Muscle layer of duodenum (tissue), 2 donors: ENCODE measurements at regions not wholly inside any gene's neighbourhood (a gene's known extent, or its start where the extent isn't known, plus 50 kb on each side); places are given as distances from the start of the nearest gene placed in this dataset.

Experiments
- H3K27ac ChIP-seq: one replicate; pipeline ENCODE4 v1.7.0; 2013; ENCODE audit warnings: mild to moderate bottlenecking, low read length
- H3K27me3 ChIP-seq: one replicate; pipeline ENCODE4 v1.7.0; 2013; ENCODE audit warnings: low read depth, mild to moderate bottlenecking, control low read depth, low read length
- H3K36me3 ChIP-seq, 2 donors: one replicate each; pipeline ENCODE4 v1.7.0; 2013; ENCODE audit warnings: low read length in 2 of 2, control low read depth in 1 of 2, mild to moderate bottlenecking in 1 of 2; ENCODE audit not compliant: insufficient read depth in 2 of 2, control insufficient read depth in 1 of 2
- H3K4me1 ChIP-seq, 2 donors: one replicate each; pipeline ENCODE4 v1.7.0; 2013; ENCODE audit warnings: low read length in 2 of 2, mild to moderate bottlenecking in 2 of 2, control low read depth in 1 of 2, moderate library complexity in 1 of 2; ENCODE audit not compliant: insufficient read depth in 2 of 2, control insufficient read depth in 1 of 2
- H3K4me3 ChIP-seq, 2 donors: one replicate each; pipeline ENCODE4 v1.7.0; 2013; ENCODE audit warnings: low read length in 2 of 2, low read depth in 1 of 2, mild to moderate bottlenecking in 1 of 2
- H3K9me3 ChIP-seq, 2 donors: one replicate each; pipeline ENCODE4 v1.7.0; 2013; ENCODE audit warnings: low read length in 2 of 2, control low read depth in 1 of 2, mild to moderate bottlenecking in 1 of 2; ENCODE audit not compliant: control insufficient read depth in 1 of 2
- donor health status: healthy.

GRCh38 chr6:15080895-15081294 is 165.0 kb upstream of the JARID2 start:
- Histone ChIP-seq H3K27me3 (no peaks in the 10 kb centered on the region), H3K9me3 (no peaks in the 10 kb centered on the region), H3K36me3 (no peaks in the 10 kb centered on the region), H3K4me1 (no peaks in the 10 kb centered on the region), H3K4me3 (no peak overlapping the region), H3K27ac (no peak overlapping the region)

- no peaks in the 10 kb centered on the region for H3K4me1 ChIP-seq
- no peak overlapping the region for H3K27ac ChIP-seq
- no peaks in the 10 kb centered on the region for H3K27me3 ChIP-seq
- no peaks in the 10 kb centered on the region for H3K36me3 ChIP-seq
- H3K9me3 ChIP-seq, result no peaks in the 10 kb centered on the region
- no peak overlapping the region for H3K4me3 ChIP-seq
These were observed 164.4 kb upstream of the JARID2 start for GRCh38 chr6:15081447-15081846.

DNA sequence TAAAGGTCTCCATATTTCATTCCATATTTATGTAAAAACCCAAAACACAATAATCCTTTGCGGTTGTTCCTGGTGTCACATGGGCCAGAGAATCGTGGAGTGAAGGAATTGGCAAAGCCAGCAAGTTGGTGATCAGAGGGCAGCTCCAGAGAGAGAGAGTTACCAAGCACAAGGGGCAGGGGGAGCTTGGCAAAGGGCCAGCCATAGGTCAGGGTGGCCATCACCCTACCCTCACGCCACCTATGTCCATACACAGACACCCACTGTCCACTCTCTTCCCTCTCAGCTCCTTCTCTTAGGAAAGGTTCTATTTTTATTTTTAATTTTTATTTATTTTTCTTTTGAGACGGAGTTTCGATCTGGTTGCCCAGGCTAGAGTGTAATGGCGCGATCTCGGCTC is 163.2 kb upstream of the JARID2 start:
- Histone ChIP-seq H3K4me3 (no peak overlapping the region), H3K4me1 (no peaks in the 10 kb centered on the region), H3K27me3 (no peaks in the 10 kb centered on the region), H3K36me3 (no peaks in the 10 kb centered on the region), H3K9me3 (no peaks in the 10 kb centered on the region), H3K27ac (no peak overlapping the region)

- Histone ChIP-seq H3K36me3 (no peaks in the 10 kb centered on the region), H3K4me3 (no peak overlapping the region), H3K4me1 (peaks cover 0 to 3% of the 10 kb centered on the region in 2 donors), H3K27ac (no peak overlapping the region), H3K27me3 (no peaks in the 10 kb centered on the region), H3K9me3 (no peaks in the 10 kb centered on the region)
These were observed 159.3 kb upstream of the JARID2 start for GRCh38 chr6:15086348-15087158.

DNA sequence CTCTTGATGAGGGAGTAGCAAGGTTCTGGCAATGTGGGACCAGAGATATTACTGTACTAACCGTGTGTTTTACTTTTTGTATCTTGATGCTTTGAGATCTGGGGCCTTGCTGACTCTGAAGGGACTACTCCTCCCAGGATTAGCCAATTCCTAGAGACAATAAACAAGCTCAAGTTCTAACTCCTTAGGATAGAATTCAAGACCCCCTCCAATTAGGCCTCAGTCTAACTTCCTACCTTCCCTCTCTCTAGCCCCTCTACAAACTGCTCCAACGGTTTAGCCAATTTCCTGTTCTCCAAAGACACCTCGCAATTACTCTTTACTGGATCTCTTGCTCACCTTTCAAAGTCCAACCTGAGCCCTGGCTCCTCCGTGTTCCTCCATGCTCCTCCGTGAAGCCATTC is 158.7 kb upstream of the JARID2 start:
- Histone ChIP-seq H3K4me3 (no peak overlapping the region), H3K27ac (no peak overlapping the region), H3K36me3 (no peaks in the 10 kb centered on the region), H3K4me1 (peaks cover 0 to 3% of the 10 kb centered on the region in 2 donors), H3K9me3 (no peaks in the 10 kb centered on the region), H3K27me3 (no peaks in the 10 kb centered on the region)

DNA sequence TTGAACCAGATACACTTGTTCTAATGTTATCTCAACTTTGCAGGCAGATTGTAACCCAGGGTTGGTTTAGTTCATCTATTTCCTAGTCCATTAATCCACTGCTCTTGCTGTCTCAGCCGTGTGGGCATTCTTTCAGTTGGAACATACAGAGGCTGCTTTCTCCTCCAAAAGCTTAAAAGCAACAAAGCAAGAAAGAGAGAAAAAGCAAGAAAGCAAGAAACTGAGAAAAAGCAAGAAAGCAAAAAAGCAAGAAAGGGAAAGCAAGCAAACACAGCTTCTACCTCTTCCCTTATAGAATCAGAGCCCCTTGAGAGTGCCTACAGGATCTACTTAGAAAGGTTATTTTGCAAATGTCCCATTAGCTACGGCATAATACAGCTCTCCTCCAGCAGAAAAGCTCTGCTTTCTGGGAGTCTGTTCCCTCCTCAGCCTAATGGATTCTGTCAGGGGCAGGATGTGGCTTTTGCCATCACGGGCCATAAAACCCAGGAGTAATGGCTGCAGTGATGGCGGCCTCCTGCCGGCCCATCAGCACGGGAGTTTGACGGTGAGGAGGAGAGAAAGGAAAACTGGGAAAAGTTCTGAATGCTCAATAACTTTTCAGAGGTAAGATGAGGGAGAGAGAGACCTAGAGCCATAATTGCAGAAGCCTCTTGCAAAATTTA is 156.8 kb upstream of the JARID2 start:
- Histone ChIP-seq H3K36me3 (no peaks in the 10 kb centered on the region), H3K4me1 (peaks cover 0 to 3% of the 10 kb centered on the region in 2 donors), H3K9me3 (no peaks in the 10 kb centered on the region), H3K27ac (no peak overlapping the region), H3K4me3 (no peak overlapping the region), H3K27me3 (no peaks in the 10 kb centered on the region)

- Histone ChIP-seq H3K27me3 (no peaks in the 10 kb centered on the region), H3K4me3 (no peak overlapping the region), H3K4me1 (peaks cover 0 to 3% of the 10 kb centered on the region in 2 donors), H3K9me3 (no peaks in the 10 kb centered on the region), H3K36me3 (no peaks in the 10 kb centered on the region), H3K27ac (no peak overlapping the region)
These were observed 156.2 kb upstream of the JARID2 start for GRCh38 chr6:15089569-15090144.

- H3K4me1 ChIP-seq, result peaks cover 0 to 3% of the 10 kb centered on the region in 2 donors
- no peaks in the 10 kb centered on the region for H3K9me3 ChIP-seq
- H3K4me3 ChIP-seq, result no peak overlapping the region
- H3K36me3 ChIP-seq, result no peaks in the 10 kb centered on the region
- no peaks in the 10 kb centered on the region for H3K27me3 ChIP-seq
- no peak overlapping the region for H3K27ac ChIP-seq
These were observed 155.7 kb upstream of the JARID2 start for GRCh38 chr6:15090145-15090579.

- Histone ChIP-seq H3K36me3 (no peaks in the 10 kb centered on the region), H3K4me3 (no peak overlapping the region), H3K4me1 (peaks cover 0 to 3% of the 10 kb centered on the region in 2 donors), H3K27me3 (no peaks in the 10 kb centered on the region), H3K9me3 (no peaks in the 10 kb centered on the region), H3K27ac (no peak overlapping the region)
These were observed 155.0 kb upstream of the JARID2 start for GRCh38 chr6:15090745-15091384.

GRCh38 chr6:15096894-15097837 is 148.7 kb upstream of the JARID2 start:
- Histone ChIP-seq H3K36me3 (no peaks in the 10 kb centered on the region), H3K27ac (no peak overlapping the region), H3K4me1 (no peaks in the 10 kb centered on the region), H3K4me3 (no peak overlapping the region), H3K27me3 (no peaks in the 10 kb centered on the region), H3K9me3 (no peaks in the 10 kb centered on the region)
